K562 (cell line): ENCODE measurements at regions not wholly inside any gene's neighbourhood (a gene's known extent, or its start where the extent isn't known, plus 50 kb on each side); places are given as distances from the start of the nearest gene placed in this dataset.
A peak's percentile ranks its signal among the peaks of the same experiment; 100 is the strongest.

Experiments used
- ATAC-seq: fragments of 200-7000 bp; cut with Tn5 transposase; 3 replicates; pipeline ENCODE4 v1.9.1; 2020; ENCODE audit warnings: moderate library complexity
- BruUV-seq: library from RNA; stranded (reverse); fragments of 400-500 nt; replicated peaks from 2 replicates; lab custom pipeline; 2021; lab: Mats Ljungman, UMichigan
- CTCF ChIA-PET: fragments of 300-600 bp; formaldehyde crosslinking; extraction: SDS; loops from one replicate; lab custom pipeline; 2021; ENCODE audit warnings: low intra/inter-chr PET ratio; lab: Yijun Ruan, JAX
- POLR2A ChIA-PET: fragments of 300-600, 350-650 bp; sonication (Branson Sonifier 250); formaldehyde crosslinking; extraction: SDS; loops from one replicate; lab custom pipeline; 2021; ENCODE audit warnings: antibody characterized with exemption, inconsistent platforms; lab: Yijun Ruan, JAX
- DNase-seq, 4 experiments: peaks; one replicate each; pipeline versions ENCODE4 v3.0.0 to v3.0.0-alpha.2; 2011 to 2018; ENCODE audit warnings: low spot score in 3 of 4, mixed read lengths in 3 of 4; ENCODE audit errors: extremely low read depth in 1 of 4
- FAIRE-seq: peaks from 2 replicates; lab custom pipeline; 2011; peaks lifted over from hg19 to GRCh38; lab: Jason Lieb, UNC
- H2AFZ ChIP-seq: 2 replicates; pipeline ENCODE4 v1.6.0; 2011; ENCODE audit warnings: low read depth, low read length, control low read depth, inconsistent platforms
- H3K27ac ChIP-seq: fragments of 200-600 bp; 3 replicates; pipeline ENCODE4 v1.8.0; 2011; ENCODE audit warnings: low read depth, mild to moderate bottlenecking, control low read depth, inconsistent platforms, low read length, moderate library complexity, mixed read lengths; ENCODE audit errors: extremely low read depth
- H3K27me3 ChIP-seq, 2 experiments: fragments of 300-600 bp in 1 of 2; 2 replicates in 1 of 2; 3 replicates in 1 of 2; pipeline versions ENCODE4 v1.6.0 to v1.8.0; 2011; ENCODE audit warnings: inconsistent platforms in 2 of 2, low read length in 2 of 2, mild to moderate bottlenecking in 1 of 2, mixed read lengths in 1 of 2, moderate library complexity in 1 of 2; ENCODE audit not compliant: control insufficient read depth in 2 of 2, insufficient read depth in 2 of 2
- H3K36me3 ChIP-seq: fragments of 300-600 bp; 3 replicates; pipeline ENCODE4 v1.8.0; 2011; ENCODE audit warnings: mild to moderate bottlenecking, low read length, inconsistent platforms; ENCODE audit not compliant: control insufficient read depth, insufficient read depth
- H3K4me1 ChIP-seq, 2 experiments: fragments of 200-600 bp in 1 of 2; replicated peaks in 1 of 2; 2 replicates in 1 of 2; 3 replicates in 1 of 2; pipeline versions ENCODE4 v1.5.1 to v1.8.0; 2011; ENCODE audit warnings: inconsistent platforms in 2 of 2, low read length in 2 of 2, mild to moderate bottlenecking in 1 of 2, mixed read lengths in 1 of 2, moderate library complexity in 1 of 2; ENCODE audit not compliant: control insufficient read depth in 2 of 2, insufficient read depth in 2 of 2
- H3K4me2 ChIP-seq: 2 replicates; pipeline ENCODE4 v1.6.1; 2011; ENCODE audit warnings: low read length, control low read depth, inconsistent platforms, mixed read lengths; ENCODE audit not compliant: insufficient read depth
- H3K4me3 ChIP-seq: fragments of 200-600 bp; sonication (generic), shearing (Covaris generic); 2 replicates; pipeline ENCODE4 v1.5.1; 2016; ENCODE audit warnings: control low read depth, inconsistent platforms
- H3K79me2 ChIP-seq: fragments of 200-600 bp; 3 replicates; pipeline ENCODE4 v1.8.0; 2011; ENCODE audit warnings: low read length, inconsistent platforms; ENCODE audit not compliant: control insufficient read depth, insufficient read depth
- H3K9ac ChIP-seq, 2 experiments: 2 replicates each; pipeline versions ENCODE4 v1.6.0 to v1.6.1; 2011; ENCODE audit warnings: low read depth in 2 of 2, low read length in 2 of 2, control low read depth in 1 of 2, inconsistent platforms in 1 of 2, mild to moderate bottlenecking in 1 of 2, mixed read lengths in 1 of 2; ENCODE audit not compliant: insufficient read depth in 1 of 2
- H3K9me1 ChIP-seq: one replicate; pipeline ENCODE4 v1.6.0; 2011; ENCODE audit warnings: inconsistent platforms, mild to moderate bottlenecking, low read length, moderate library complexity; ENCODE audit not compliant: control insufficient read depth, insufficient read depth
- H3K9me3 ChIP-seq: replicated peaks from 2 replicates; pipeline ENCODE4 v1.5.1; 2011; ENCODE audit warnings: low read depth, low read length, inconsistent platforms; ENCODE audit not compliant: control insufficient read depth, insufficient read depth
- H4K20me1 ChIP-seq: replicated peaks from 2 replicates; pipeline ENCODE4 v1.6.1; 2011; ENCODE audit warnings: low read length, inconsistent platforms, mixed read lengths; ENCODE audit not compliant: control insufficient read depth, insufficient read depth
- ASH1L ChIP-seq: fragments of 450-650 bp; IDR thresholded peaks from 2 replicates; pipeline ENCODE4 v1.6.1; 2018; ENCODE audit warnings: borderline replicate concordance, mild to moderate bottlenecking, low read depth; ENCODE audit not compliant: partially characterized antibody
- C11orf30 ChIP-seq: fragments of 450-650 bp; IDR thresholded peaks from 2 replicates; pipeline ENCODE4 v1.6.1; 2016; ENCODE audit warnings: low read depth, mild to moderate bottlenecking
- CBX1 ChIP-seq: sonication (generic); IDR thresholded peaks from 2 replicates; pipeline ENCODE4 v1.6.1; 2016; ENCODE audit warnings: antibody characterized with exemption, low read depth, mild to moderate bottlenecking
- CBX3 ChIP-seq, 2 experiments: IDR thresholded peaks; 1 replicate in 1 of 2; 2 replicates in 1 of 2; pipeline ENCODE4 v1.6.1; 2012; ENCODE audit warnings: inconsistent platforms in 2 of 2, low read length in 2 of 2, borderline replicate concordance in 1 of 2, control low read depth in 1 of 2
- CBX5 ChIP-seq: IDR thresholded peaks from 2 replicates; pipeline ENCODE4 v1.6.1; 2014; ENCODE audit warnings: low read depth, borderline replicate concordance
- CBX8 ChIP-seq: fragments of 200-600 bp; sonication (generic); IDR thresholded peaks from 2 replicates; pipeline ENCODE4 v1.6.1; 2012; ENCODE audit warnings: borderline replicate concordance, mixed run types, low read depth, mild to moderate bottlenecking, moderate library complexity, mixed read lengths, low read length, control low read depth, inconsistent platforms; ENCODE audit not compliant: poor library complexity, severe bottlenecking; ENCODE audit errors: extremely low read depth
- DMBX1 ChIP-seq: fragments of 250-450 bp; sonication (Bioruptor Pico); IDR thresholded peaks from 2 replicates; pipeline ENCODE4 v1.8.0; 2022; ENCODE audit warnings: inconsistent platforms, mild to moderate bottlenecking, moderate library complexity, borderline replicate concordance
- ETV1 ChIP-seq: fragments of 450-650 bp; conservative IDR thresholded peaks from 2 replicates; pipeline ENCODE4 v1.6.1; 2016; ENCODE audit warnings: missing genetic modification characterization, control low read depth, low read depth, missing compliant biosample characterization
- GATA2 ChIP-seq: sonication (generic); formaldehyde crosslinking; IDR thresholded peaks from 2 replicates; pipeline ENCODE4 v1.4.0; 2020; ENCODE audit warnings: mild to moderate bottlenecking, missing genetic modification reagents
- IFI16 ChIP-seq: fragments of 250-450 bp; sonication (Bioruptor Pico); IDR thresholded peaks from 2 replicates; pipeline ENCODE4 v2.1.2; 2022; ENCODE audit warnings: mild to moderate bottlenecking, inconsistent platforms
- MEIS2 ChIP-seq: fragments of 450-650 bp; IDR thresholded peaks from 2 replicates; pipeline ENCODE4 v1.6.1; 2014; ENCODE audit warnings: mild to moderate bottlenecking; ENCODE audit not compliant: partially characterized antibody
- SMC3 ChIP-seq: conservative IDR thresholded peaks from 2 replicates; pipeline ENCODE4 v1.6.1; 2011; ENCODE audit warnings: low read depth, low read length, improper control_type of control experiment; ENCODE audit not compliant: insufficient read depth
- SOX6 ChIP-seq: fragments of 450-650 bp; IDR thresholded peaks from 2 replicates; pipeline ENCODE4 v1.6.1; 2014; ENCODE audit warnings: mild to moderate bottlenecking
- ZC3H11A ChIP-seq: IDR thresholded peaks from 2 replicates; pipeline ENCODE4 v1.6.1; 2012; ENCODE audit warnings: low read depth, low read length, improper control_type of control experiment
- ZC3H4 ChIP-seq: sonication (generic); formaldehyde crosslinking; IDR thresholded peaks from 2 replicates; pipeline ENCODE4 v1.9.0; 2021; ENCODE audit warnings: missing genetic modification reagents, borderline replicate concordance
- ZNF174 ChIP-seq: fragments of 250-450 bp; sonication (Bioruptor Pico); IDR thresholded peaks from 2 replicates; pipeline ENCODE4 v1.4.0; 2020; ENCODE audit warnings: mild to moderate bottlenecking
- ZNF23 ChIP-seq: fragments of 250-450 bp; sonication (Bioruptor Pico); IDR thresholded peaks from 2 replicates; pipeline ENCODE4 v1.4.0; 2020; ENCODE audit warnings: mild to moderate bottlenecking
- ZNF57 ChIP-seq: fragments of 450-650 bp; formaldehyde crosslinking; IDR thresholded peaks from 2 replicates; pipeline ENCODE4 v1.4.0; 2020; ENCODE audit warnings: mild to moderate bottlenecking, moderate library complexity
- ZNF655 ChIP-seq: fragments of 250-450 bp; sonication (Bioruptor Pico); IDR thresholded peaks from 2 replicates; pipeline ENCODE4 v1.5.0; 2021
- in situ Hi-C: fragments of 300-500 bp; cut with MboI; formaldehyde crosslinking; loops from 4 replicates; pipeline ENCODE4 v1.15.0; 2018; ENCODE audit warnings: inconsistent platforms, mixed read lengths
- intact Hi-C: fragments of 100-400 bp; cut with micrococcal nuclease; formaldehyde crosslinking; loops from 2 replicates; pipeline ENCODE4 v1.14.2; 2022

- FAIRE-seq (no peak), ATAC-seq (peak; percentile 63), DNase-seq (peak; percentile 23 to 70 (median 41))
- H3K79me2 ChIP-seq: no peaks in the 10 kb centered on the region
- no peak overlapping the region for H3K27ac ChIP-seq
- no peaks in the 10 kb centered on the region for H3K9me1 ChIP-seq
- no peak overlapping the region for H3K4me2 ChIP-seq
- intact Hi-C loops (loop anchor here (10.0 kb wide), 3 partner anchors 173 to 1023 kb away; no protein-coding TSS in a partner anchor), in situ Hi-C loops (no loop called here)
- H3K4me1 ChIP-seq: peaks cover 7 to 20% of the 10 kb centered on the region in 2 experiments; a peak in 3 of 5 replicates
- H3K36me3 ChIP-seq: no peaks in the 10 kb centered on the region
- H3K4me3 ChIP-seq: no peak overlapping the region
- 0 out of 2 replicates have a peak, but pooled peaks cover 2% of the 10 kb centered on the region for H3K9me3 ChIP-seq
- no peak overlapping the region for H3K9ac ChIP-seq
- BruUV-seq: no TSS peak
- no peaks in the 10 kb centered on the region for H3K27me3 ChIP-seq
- 0 out of 2 replicates have a peak overlapping the region, but pooled peaks have one; percentile 11 for H2AFZ ChIP-seq
- ChIA-PET CTCF (no interaction called here), POLR2A (interaction anchor here (0.6 to 1.1 kb wide), 3 partner anchors 9 to 264 kb away, joined by 3 to 7 read pairs (median 4); partner anchors contain the start of gene BTG1)
- H4K20me1 ChIP-seq: no peaks in the 10 kb centered on the region
- TF ChIP-seq ASH1L: no peak
- no peak for TF ChIP-seq ETV1 (tag)
- peak; percentile 26; the same call in 1 of the 2 replicates for TF ChIP-seq CBX1
- peak in 1 of 2 experiments; percentile 95; a peak in 2 of 3 replicates for TF ChIP-seq CBX3 (IDR thresholded peaks at IDR 0.05; ENCODE audit: borderline replicate concordance in 1 of 2, low read length in 2 of 2)
- no peak for TF ChIP-seq ZNF57
- TF ChIP-seq IFI16 (CRISPR knock-in tag): no peak
- no peak for TF ChIP-seq CBX8
- TF ChIP-seq C11orf30: no peak
- peak; percentile 83; the same call in 1 of the 2 replicates for TF ChIP-seq DMBX1
- no peak for TF ChIP-seq ZNF23
- 0 out of 2 replicates have a peak, but pooled peaks have one; percentile 15 for TF ChIP-seq SOX6
- TF ChIP-seq CBX5: peak; percentile 79
- TF ChIP-seq ZNF174 (CRISPR knock-in tag): no peak
- no peak for TF ChIP-seq ZNF655
- no peak for TF ChIP-seq MEIS2
- no peak for TF ChIP-seq ZC3H4
- 0 out of 2 replicates have a peak, but pooled peaks have one; percentile 23 for TF ChIP-seq SMC3
- no peak for TF ChIP-seq GATA2
- no peak for TF ChIP-seq ZC3H11A
These were observed 262.6 kb upstream of the BTG1 start for GRCh38 chr12:92408072-92408900.
